WTC11 (cell line): ENCODE measurements at regions not wholly inside any gene's neighbourhood (a gene's known extent, or its start where the extent isn't known, plus 50 kb on each side); places are given as distances from the start of the nearest gene placed in this dataset.
"Not testable (repeated sequence)": the region's sequence is repeated elsewhere in the genome, so short reads cannot be mapped to it uniquely, and the experiment has no call there.

ENCODE experiments used
- ATAC-seq: fragments of 200-7000 bp; cut with Tn5 transposase; 2 replicates; pipeline ENCODE4 v1.10.0; 2021; ENCODE audit warnings: mild to moderate bottlenecking, moderate library complexity
- CTCF ChIA-PET: fragments of 300-600 bp; sonication (Branson Sonifier 250); formaldehyde crosslinking; loops from one replicate; lab custom pipeline; 2021; ENCODE audit warnings: antibody characterized with exemption; lab: Charles Lee
- POLR2A ChIA-PET: fragments of 350-600 bp; sonication (Branson Sonifier 250); formaldehyde crosslinking; loops from one replicate; lab custom pipeline; 2021; ENCODE audit warnings: antibody characterized with exemption; lab: Charles Lee
- DNase-seq: peaks from one replicate; pipeline ENCODE4 v3.0.0; 2021; ENCODE audit warnings: low spot score
- H3K27ac Mint-ChIP-seq: 2 replicates; pipeline ENCODE4 v1.8.0; 2021; ENCODE audit warnings: mixed read lengths
- H3K27me3 Mint-ChIP-seq: 2 replicates; pipeline ENCODE4 v1.8.0; 2021; ENCODE audit warnings: low read depth, mild to moderate bottlenecking, moderate library complexity, mixed read lengths
- H3K36me3 Mint-ChIP-seq: 2 replicates; pipeline ENCODE4 v1.8.0; 2021; ENCODE audit warnings: mixed read lengths
- H3K4me1 Mint-ChIP-seq: 2 replicates; pipeline ENCODE4 v1.8.0; 2022; ENCODE audit warnings: mixed read lengths
- H3K4me3 Mint-ChIP-seq: 2 replicates; pipeline ENCODE4 v1.8.0; 2021; ENCODE audit warnings: mild to moderate bottlenecking, moderate library complexity, mixed read lengths
- H3K9me3 Mint-ChIP-seq: 2 replicates; pipeline ENCODE4 v1.8.0; 2021; ENCODE audit warnings: mixed read lengths
- ARID4B ChIP-seq: sonication (generic); formaldehyde crosslinking; IDR thresholded peaks from 2 replicates; pipeline ENCODE4 v1.8.0; 2023; ENCODE audit warnings: missing genetic modification reagents, mild to moderate bottlenecking, borderline replicate concordance
- NFYB ChIP-seq: sonication (generic); formaldehyde crosslinking; conservative IDR thresholded peaks from 2 replicates; pipeline ENCODE4 v1.8.0; 2022; ENCODE audit warnings: low read depth, missing genetic modification reagents
- NR2C2 ChIP-seq: sonication (generic); formaldehyde crosslinking; IDR thresholded peaks from 2 replicates; pipeline ENCODE4 v1.8.0; 2022; ENCODE audit warnings: mild to moderate bottlenecking, missing genetic modification reagents
- USF1 ChIP-seq: sonication (generic); formaldehyde crosslinking; IDR thresholded peaks from 2 replicates; pipeline ENCODE4 v1.8.0; 2022; ENCODE audit warnings: mild to moderate bottlenecking, missing genetic modification reagents
- USF2 ChIP-seq: sonication (generic); formaldehyde crosslinking; IDR thresholded peaks from 2 replicates; pipeline ENCODE4 v1.8.1; 2023; ENCODE audit warnings: mild to moderate bottlenecking, missing genetic modification reagents, moderate library complexity
- ZBTB43 ChIP-seq: sonication (generic); formaldehyde crosslinking; IDR thresholded peaks from 2 replicates; pipeline ENCODE4 v1.8.1; 2023; ENCODE audit warnings: mild to moderate bottlenecking, missing genetic modification reagents
- ZNF512 ChIP-seq: sonication (generic); formaldehyde crosslinking; IDR thresholded peaks from 2 replicates; pipeline ENCODE4 v1.8.1; 2022; ENCODE audit warnings: missing genetic modification reagents, borderline replicate concordance
- ZSCAN18 ChIP-seq: fragments of 250-450 bp; sonication (Bioruptor Pico); IDR thresholded peaks from 2 replicates; pipeline ENCODE4 v2.1.2; 2022; ENCODE audit warnings: mild to moderate bottlenecking, moderate library complexity

- TF ChIP-seq ARID4B (CRISPR knock-in tag) = no peak
- TF ChIP-seq, all 79 proteins: peak for 0
Observed at GRCh38 chr12:131241517-131241916, 287.8 kb downstream of the ADGRD1 start (continued).

GRCh38 chr12:131242741-131243496 is 289.2 kb downstream of the ADGRD1 start:
- Mint-ChIP-seq H3K9me3 (peaks cover 13% of the 10 kb centered on the region), H3K36me3 (peaks cover 8% of the 10 kb centered on the region)
- ATAC-seq = peak; percentile 89
- peak; percentile 93 for TF ChIP-seq USF1 (CRISPR knock-in tag)
- no peak for TF ChIP-seq ZNF512 (CRISPR knock-in tag)
- peak; percentile 95 for TF ChIP-seq USF2 (CRISPR knock-in tag)
- 0 out of 2 replicates have a peak, but pooled peaks have one; percentile 23 for TF ChIP-seq ZSCAN18
- TF ChIP-seq NR2C2 = peak; percentile 93
- TF ChIP-seq NFYB (CRISPR knock-in tag) = peak; percentile 89
- TF ChIP-seq ZBTB43 (CRISPR knock-in tag) = no peak
- TF ChIP-seq, all 79 proteins: peak for 5
- Mint-ChIP-seq H3K27me3 (peaks cover 15% of the 10 kb centered on the region), H3K27ac (no peak overlapping the region), H3K4me1 (peaks cover 2% of the 10 kb centered on the region), H3K4me3 (no peak overlapping the region)
- ChIA-PET POLR2A (no interaction called here), CTCF (no interaction called here)
- peak; percentile 41 for DNase-seq

- H3K9me3 Mint-ChIP-seq = peaks cover 18% of the 10 kb centered on the region
- H3K27ac Mint-ChIP-seq, DNase-seq, ATAC-seq, CTCF ChIA-PET, H3K4me3 Mint-ChIP-seq, H3K4me1 Mint-ChIP-seq, POLR2A ChIA-PET, H3K36me3 Mint-ChIP-seq: not testable (repeated sequence)
- peaks cover 18% of the 10 kb centered on the region for H3K27me3 Mint-ChIP-seq
Observed at GRCh38 chr12:131244157-131244688, 290.5 kb downstream of the ADGRD1 start.

- H3K4me1 Mint-ChIP-seq, H3K36me3 Mint-ChIP-seq, ATAC-seq, H3K4me3 Mint-ChIP-seq, CTCF ChIA-PET, DNase-seq, POLR2A ChIA-PET, H3K27ac Mint-ChIP-seq: not testable (repeated sequence)
- Mint-ChIP-seq H3K27me3 (peaks cover 13% of the 10 kb centered on the region), H3K9me3 (peaks cover 27% of the 10 kb centered on the region)
Observed at GRCh38 chr12:131245161-131245560, 291.5 kb downstream of the ADGRD1 start.
